ENCODE measurements at regions not wholly inside any gene's neighbourhood (a gene's known extent, or its start where the extent isn't known, plus 50 kb on each side); places are given as distances from the start of the nearest gene placed in this dataset.

- DNase-seq: no peak
Measured at GRCh38 chr22:48872271-48873190, 955.1 kb downstream of the BRD1 start.

- DNase-seq: no peak
Measured at GRCh38 chr22:48871176-48871840, 956.4 kb downstream of the BRD1 start.

- no peak for DNase-seq
Measured at GRCh38 chr22:48870436-48870835, 957.2 kb downstream of the BRD1 start.

DNA sequence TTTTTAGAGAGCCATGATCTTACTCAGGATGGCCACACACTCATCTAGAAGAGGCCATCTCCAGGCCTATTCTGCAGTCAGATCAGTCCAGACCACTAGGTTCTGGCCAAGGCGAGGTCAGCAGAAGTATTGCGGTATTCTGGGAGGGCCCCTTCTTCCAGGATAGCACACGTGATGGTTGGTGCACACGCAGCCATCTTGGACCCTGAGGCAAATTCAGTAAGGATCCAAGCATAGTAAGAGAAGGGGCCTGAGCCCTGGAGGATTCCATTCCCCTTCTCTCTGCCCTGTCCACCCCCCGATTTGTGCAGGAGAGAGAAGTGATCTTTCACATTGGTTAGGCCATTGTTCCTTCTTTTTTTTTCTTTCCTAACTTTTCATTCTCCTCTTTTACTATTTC is 957.9 kb downstream of the BRD1 start:
- no peak for DNase-seq

GRCh38 chr22:48869161-48869560 is 958.5 kb downstream of the BRD1 start:
- DNase-seq: no peak

GRCh38 chr22:48868554-48868953 is 959.1 kb downstream of the BRD1 start:
- DNase-seq: no peak

DNA sequence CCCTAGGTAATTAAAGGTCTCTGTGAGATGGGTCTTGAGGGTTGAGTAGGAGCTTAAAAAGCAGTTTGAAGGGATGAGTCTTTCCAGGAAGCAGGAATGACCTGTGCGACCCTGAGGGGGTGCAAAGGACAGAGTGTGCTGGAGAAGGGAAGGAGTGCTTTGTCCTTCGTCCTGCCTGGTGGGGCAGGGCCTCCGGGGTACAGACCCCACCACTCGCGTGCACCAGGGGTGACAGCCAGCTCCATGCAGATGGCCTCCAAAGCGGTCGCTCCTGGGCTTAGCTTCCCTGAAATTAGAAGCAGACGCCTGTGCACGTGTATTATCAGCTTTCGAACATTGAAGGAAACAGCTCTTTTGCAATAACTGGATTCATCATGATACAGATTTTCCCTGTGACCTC is 959.8 kb downstream of the BRD1 start:
- DNase-seq: no peak

GRCh38 chr22:48866906-48867681 is 960.6 kb downstream of the BRD1 start:
- DNase-seq: no peak

GRCh38 chr22:48864748-48865147 is 962.9 kb downstream of the BRD1 start:
- DNase-seq: no peak

DNA sequence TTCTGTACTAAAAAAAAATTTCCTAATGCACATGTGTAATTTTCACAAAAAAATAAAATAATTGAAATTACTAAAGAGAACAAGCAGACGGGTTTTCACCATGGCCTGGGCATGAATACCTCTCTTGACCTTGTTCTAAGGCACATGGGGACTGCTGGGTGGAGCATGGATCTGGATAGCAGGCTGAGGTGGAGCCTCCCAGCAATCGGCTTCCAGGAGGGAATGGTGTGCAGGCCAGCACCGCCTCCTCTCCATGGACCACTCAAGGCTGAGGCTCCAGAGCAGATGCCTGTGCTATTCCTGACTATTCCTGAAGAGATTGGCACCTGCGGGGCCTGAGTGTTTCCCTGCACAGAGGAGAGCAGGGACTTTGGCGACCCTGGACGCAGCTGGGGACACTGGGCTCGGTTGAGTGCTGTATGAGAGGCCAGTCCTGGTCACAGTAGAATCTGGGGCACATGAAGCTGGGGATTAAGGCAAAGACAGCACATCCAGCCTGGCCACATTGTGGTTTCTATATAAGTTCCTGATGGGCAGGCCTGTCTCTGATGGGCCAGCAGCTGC is 963.6 kb downstream of the BRD1 start:
- DNase-seq: no peak

DNA sequence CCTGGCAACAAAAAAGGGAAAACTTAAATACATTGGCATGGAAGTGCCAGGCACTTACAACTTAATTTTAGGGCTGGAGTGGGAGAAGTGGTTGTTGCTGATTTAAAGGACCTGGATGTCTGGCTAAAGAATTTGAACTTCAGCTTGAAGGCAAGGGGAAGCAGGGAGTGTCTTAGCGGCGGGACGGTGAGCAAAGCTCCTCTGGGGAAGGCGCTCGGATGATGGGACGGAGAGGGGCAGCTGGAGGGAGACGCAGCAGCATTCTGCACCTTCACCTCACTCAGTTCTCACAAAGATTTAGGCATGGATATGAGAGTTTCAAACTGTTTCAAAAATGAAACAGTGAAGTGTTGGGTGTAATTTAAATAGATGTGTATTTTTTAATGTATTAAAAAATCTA is 967.1 kb downstream of the BRD1 start:
- DNase-seq: no peak

GRCh38 chr22:48858856-48859255 is 968.8 kb downstream of the BRD1 start:
- DNase-seq: no peak

GRCh38 chr22:48858121-48858520 is 969.6 kb downstream of the BRD1 start:
- DNase-seq: no peak

GRCh38 chr22:48857202-48857805 is 970.4 kb downstream of the BRD1 start:
- DNase-seq: no peak

DNA sequence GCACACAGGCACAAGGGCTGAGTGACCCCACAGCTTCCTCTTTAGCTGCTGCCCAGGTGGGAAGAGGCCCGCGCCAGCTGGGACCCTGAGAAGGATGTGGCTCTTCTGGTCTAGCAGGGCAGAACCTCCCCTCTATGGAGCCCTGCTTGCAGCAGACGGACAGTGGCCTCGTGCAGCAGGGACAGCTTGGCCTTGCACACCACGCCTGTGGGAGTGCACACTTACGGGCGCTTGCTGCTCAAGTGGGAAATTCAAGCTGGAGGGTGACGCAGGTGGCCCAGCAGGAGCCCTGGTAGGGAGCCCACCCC is 971.4 kb downstream of the BRD1 start:
- DNase-seq: no peak

DNA sequence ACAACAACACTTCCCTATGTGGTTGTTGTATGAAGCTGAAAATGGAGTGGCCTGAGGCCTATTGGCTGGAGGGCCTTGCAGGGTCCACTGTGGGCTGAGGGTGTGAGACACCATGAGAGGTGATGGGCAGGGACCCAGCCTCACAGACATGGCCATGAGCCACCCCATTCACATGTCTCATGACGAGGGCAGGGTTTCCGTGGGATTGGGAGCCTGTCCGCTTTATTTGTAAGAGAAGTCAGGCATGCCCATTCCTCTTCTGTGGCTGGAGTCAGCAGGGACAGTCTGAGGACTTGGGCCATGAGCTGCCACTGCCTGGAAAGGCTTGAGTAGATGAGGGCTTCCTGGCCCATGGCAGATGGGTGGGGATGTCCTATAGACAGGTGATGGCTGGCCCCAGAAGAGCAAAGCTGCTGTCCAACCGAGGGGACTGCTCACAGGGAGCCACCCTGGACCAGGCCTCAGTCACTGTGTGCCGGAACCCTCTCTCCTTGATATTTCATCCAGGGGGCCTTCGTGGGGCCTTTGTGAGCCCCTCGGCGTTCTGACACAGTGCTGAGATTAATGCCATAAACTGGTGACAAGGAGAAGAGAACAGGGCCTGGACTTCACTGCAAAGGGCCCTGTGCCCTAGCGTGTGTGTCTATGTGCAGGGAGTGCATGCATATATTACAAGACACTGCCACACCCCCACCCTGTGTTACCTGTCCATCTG is 971.9 kb downstream of the BRD1 start:
- DNase-seq: no peak

- DNase-seq: no peak
Measured at GRCh38 chr22:48855013-48855412, 972.7 kb downstream of the BRD1 start.

DNA sequence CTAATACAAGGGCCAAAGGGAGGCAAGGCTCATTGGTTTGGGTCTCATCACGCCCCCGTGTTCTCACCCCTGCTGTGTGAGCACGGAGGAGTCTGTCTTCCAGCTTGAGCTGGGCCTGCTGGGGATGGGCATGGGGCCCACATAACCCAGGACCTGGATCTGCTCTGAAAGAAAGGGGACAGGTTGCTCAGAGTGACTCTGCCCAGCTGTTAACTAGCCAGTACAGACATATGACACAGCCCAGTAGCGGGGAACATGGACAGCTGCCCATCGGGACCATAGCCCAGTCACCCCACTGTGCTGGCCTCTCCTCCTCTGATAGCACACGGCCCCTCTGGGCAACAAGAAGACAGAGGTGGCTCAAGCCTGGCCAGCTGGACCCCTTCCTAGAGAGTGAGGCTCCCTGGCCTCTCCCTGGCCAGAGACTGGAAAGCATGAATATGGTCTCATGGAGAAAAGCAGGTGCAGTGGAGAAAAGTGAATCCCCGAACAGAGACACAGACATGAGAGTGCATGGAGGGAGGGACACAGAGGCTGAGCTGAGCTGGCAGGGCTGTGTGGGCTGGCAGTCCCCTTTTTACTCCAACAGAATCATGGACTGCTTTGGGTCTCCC is 973.9 kb downstream of the BRD1 start:
- no peak for DNase-seq

DNA sequence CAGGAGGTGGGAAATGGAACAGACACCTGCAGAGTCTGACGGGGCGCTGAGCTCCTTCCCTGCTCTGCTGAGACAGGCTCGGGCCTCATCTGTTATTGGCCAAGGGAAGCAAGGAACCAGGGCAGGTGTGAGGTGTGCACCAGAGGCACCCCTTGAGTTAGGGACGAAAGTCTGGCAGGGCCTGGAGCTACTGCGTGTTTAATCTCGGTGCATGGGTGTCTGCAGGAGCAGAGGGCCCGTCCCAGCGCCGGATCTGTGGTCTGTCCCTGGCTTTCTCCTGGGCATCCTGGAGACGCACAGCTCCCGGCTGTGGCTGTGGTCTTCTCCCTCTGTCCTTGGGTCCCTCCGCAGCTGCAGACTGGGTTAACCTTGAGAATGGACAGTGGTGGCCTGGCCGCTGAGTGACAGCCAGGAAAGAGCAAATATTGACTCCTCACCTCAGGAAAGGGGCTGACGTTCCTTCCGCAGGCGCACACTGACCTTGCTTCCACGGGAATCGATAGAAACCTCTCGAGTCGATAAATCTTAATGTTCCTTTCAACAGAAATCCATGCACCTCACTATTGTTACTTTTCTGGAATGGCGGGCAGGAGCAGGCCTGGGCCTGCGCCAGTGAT is 975.6 kb downstream of the BRD1 start:
- no peak for DNase-seq

DNA sequence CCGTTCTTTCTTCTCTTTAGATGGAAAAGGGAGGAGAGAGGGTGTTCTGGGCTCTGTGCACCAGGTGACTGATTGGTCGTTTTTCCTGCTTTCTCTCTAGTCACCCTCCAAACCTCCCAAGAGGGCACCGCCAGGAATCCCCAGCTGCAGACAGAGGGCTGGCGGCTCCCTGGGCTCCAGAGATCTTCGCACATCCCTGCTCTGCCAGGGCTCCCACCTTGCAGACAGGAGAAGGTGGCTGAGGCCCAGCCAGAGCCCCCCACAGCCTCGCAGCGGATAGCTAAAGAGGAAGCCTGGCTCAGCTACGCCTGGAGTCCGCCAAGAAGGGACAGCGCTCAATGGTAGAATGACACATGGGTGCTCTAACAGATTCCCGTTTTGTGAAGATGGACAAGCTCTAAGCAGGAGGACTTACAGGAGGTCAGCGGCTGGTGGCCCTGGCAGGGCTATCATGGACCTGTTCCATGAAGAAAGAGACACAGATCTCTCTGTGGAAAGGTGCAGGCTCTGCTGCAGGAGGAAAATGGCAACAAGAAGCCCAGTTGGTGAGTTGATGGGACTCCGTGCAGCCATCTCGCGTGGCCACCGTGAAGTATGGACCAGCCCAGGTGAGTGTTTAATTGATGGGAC is 976.9 kb downstream of the BRD1 start:
- DNase-seq: no peak
